IMR-90 (cell line): ENCODE measurements at regions not wholly inside any gene's neighbourhood (a gene's known extent, or its start where the extent isn't known, plus 50 kb on each side); places are given as distances from the start of the nearest gene placed in this dataset.
A peak's percentile ranks its signal among the peaks of the same experiment; 100 is the strongest.

Experiments used
- ATAC-seq: fragments of 200-7000 bp; cut with Tn5 transposase; 2 replicates; pipeline ENCODE4 v1.9.1; 2020; ENCODE audit warnings: low read depth, mild to moderate bottlenecking, moderate library complexity
- BruUV-seq: library from RNA; stranded (reverse); fragments of 400-500 nt; replicated peaks from 2 replicates; lab custom pipeline; 2021; lab: Mats Ljungman, UMichigan
- CTCF ChIA-PET: fragments of 300-600 bp; formaldehyde crosslinking; extraction: SDS; loops from one replicate; lab custom pipeline; 2021; ENCODE audit warnings: antibody characterized with exemption; lab: Yijun Ruan, JAX
- POLR2A ChIA-PET: fragments of 300-600 bp; sonication (Branson Sonifier 250); formaldehyde crosslinking; loops from one replicate; lab custom pipeline; 2022; ENCODE audit warnings: antibody characterized with exemption; ENCODE audit not compliant: unreplicated experiment; lab: Charles Lee
- DNase-seq: peaks from one replicate; pipeline ENCODE4 v3.0.0; 2013
- H2AFZ ChIP-seq: replicated peaks from 2 replicates; pipeline ENCODE3; 2013; ENCODE audit warnings: low read length, mild to moderate bottlenecking; ENCODE audit not compliant: poor library complexity
- H2AK5ac ChIP-seq: 2 replicates; pipeline ENCODE4 v1.6.1; 2013; ENCODE audit warnings: low read depth, low read length, inconsistent platforms
- H2AK9ac ChIP-seq: replicated peaks from 2 replicates; pipeline ENCODE3; 2013; ENCODE audit warnings: mild to moderate bottlenecking, low read depth, low read length, moderate library complexity; ENCODE audit not compliant: poor library complexity
- H2BK120ac ChIP-seq: 2 replicates; pipeline ENCODE4 v1.6.1; 2013; ENCODE audit warnings: low read depth, low read length, inconsistent platforms
- H2BK15ac ChIP-seq: 3 replicates; pipeline ENCODE4 v1.6.1; 2013; ENCODE audit warnings: low read depth, low read length, inconsistent platforms
- H2BK20ac ChIP-seq: 2 replicates; pipeline ENCODE4 v1.6.1; 2013; ENCODE audit warnings: low read depth, mild to moderate bottlenecking, inconsistent platforms, low read length, moderate library complexity
- H2BK5ac ChIP-seq: 2 replicates; pipeline ENCODE4 v1.6.1; 2013; ENCODE audit warnings: mild to moderate bottlenecking, low read depth, low read length, inconsistent platforms; ENCODE audit not compliant: poor library complexity, severe bottlenecking
- H3K14ac ChIP-seq: replicated peaks from 2 replicates; pipeline ENCODE4 v1.6.1; 2013; ENCODE audit warnings: low read depth, low read length, inconsistent platforms
- H3K18ac ChIP-seq: 2 replicates; pipeline ENCODE4 v1.6.1; 2013; ENCODE audit warnings: low read depth, low read length, control low read depth
- H3K23ac ChIP-seq: 2 replicates; pipeline ENCODE4 v1.6.1; 2013; ENCODE audit warnings: low read depth, low read length, inconsistent platforms
- H3K27ac ChIP-seq: 2 replicates; pipeline ENCODE4 v1.5.1; 2013; ENCODE audit warnings: mild to moderate bottlenecking, control low read depth, low read length; ENCODE audit not compliant: insufficient read depth
- H3K27me3 ChIP-seq: 2 replicates; pipeline ENCODE4 v1.6.1; 2013; ENCODE audit warnings: low read length; ENCODE audit not compliant: control insufficient read depth, insufficient read depth
- H3K36me3 ChIP-seq: 2 replicates; pipeline ENCODE4 v1.6.1; 2013; ENCODE audit warnings: low read length, mixed read lengths; ENCODE audit not compliant: control insufficient read depth, insufficient read depth
- H3K4ac ChIP-seq: 2 replicates; pipeline ENCODE4 v1.6.1; 2013; ENCODE audit warnings: low read depth, low read length, inconsistent platforms
- H3K4me1 ChIP-seq: 2 replicates; pipeline ENCODE4 v1.6.1; 2013; ENCODE audit warnings: low read length, mixed read lengths; ENCODE audit not compliant: control insufficient read depth, insufficient read depth
- H3K4me2 ChIP-seq: 2 replicates; pipeline ENCODE4 v1.6.1; 2013; ENCODE audit warnings: low read depth, mild to moderate bottlenecking, control low read depth, low read length, moderate library complexity
- H3K4me3 ChIP-seq: 2 replicates; pipeline ENCODE4 v1.5.1; 2013; ENCODE audit warnings: low read depth, mild to moderate bottlenecking, control low read depth, low read length, moderate library complexity; ENCODE audit not compliant: insufficient read depth
- H3K56ac ChIP-seq: 2 replicates; pipeline ENCODE4 v1.6.1; 2013; ENCODE audit warnings: low read length, inconsistent platforms; ENCODE audit not compliant: insufficient read depth; ENCODE audit errors: extremely low read depth
- H3K79me1 ChIP-seq, 2 experiments: 2 replicates each; pipeline ENCODE4 v1.6.1; 2013; ENCODE audit warnings: low read length in 2 of 2, inconsistent platforms in 1 of 2, low read depth in 1 of 2
- H3K9ac ChIP-seq: 2 replicates; pipeline ENCODE4 v1.6.1; 2013; ENCODE audit warnings: low read depth, low read length, control low read depth
- H3K9me1 ChIP-seq: 2 replicates; pipeline ENCODE4 v1.6.1; 2013; ENCODE audit warnings: low read length, inconsistent platforms; ENCODE audit not compliant: insufficient read depth
- H3K9me3 ChIP-seq: 2 replicates; pipeline ENCODE4 v1.6.1; 2013; ENCODE audit warnings: low read length; ENCODE audit not compliant: control insufficient read depth, insufficient read depth
- H4K20me1 ChIP-seq: 2 replicates; pipeline ENCODE4 v1.6.1; 2013; ENCODE audit warnings: low read length, inconsistent platforms; ENCODE audit not compliant: insufficient read depth
- H4K5ac ChIP-seq: 2 replicates; pipeline ENCODE4 v1.6.1; 2013; ENCODE audit warnings: mild to moderate bottlenecking, low read depth, low read length, control low read depth
- H4K8ac ChIP-seq, 2 experiments: 2 replicates each; pipeline ENCODE4 v1.6.1; 2013; ENCODE audit warnings: low read depth in 2 of 2, low read length in 2 of 2, control low read depth in 1 of 2, inconsistent platforms in 1 of 2
- H4K91ac ChIP-seq: 2 replicates; pipeline ENCODE4 v1.6.1; 2013; ENCODE audit warnings: low read depth, low read length, inconsistent platforms; ENCODE audit not compliant: insufficient read depth
- CEBPB ChIP-seq: IDR thresholded peaks from 2 replicates; pipeline ENCODE4 v1.6.1; 2012; ENCODE audit warnings: low read depth, low read length, improper control_type of control experiment
- MAFK ChIP-seq: IDR thresholded peaks from 2 replicates; pipeline ENCODE4 v1.6.1; 2012; ENCODE audit warnings: low read depth, low read length, improper control_type of control experiment
- WGBS, 2 experiments: methylation state at CpG; one replicate each; pipeline versions ENCODE4 v1.1.5 to v1.1.7; 2013; ENCODE audit warnings: missing lambda C conversion rate in 2 of 2; ENCODE audit not compliant: insufficient read length in 1 of 2; ENCODE audit errors: extremely low coverage in 2 of 2; 5-methylcytosine and 5-hydroxymethylcytosine counted together
- dilution Hi-C: fragments of 300-500 bp; cut with HindIII; formaldehyde crosslinking; loops from one replicate; pipeline ENCODE4 v1.14.3; 2018; ENCODE audit warnings: low sequenced_read_pairs; ENCODE audit not compliant: unreplicated experiment
- in situ Hi-C: fragments of 300-500 bp; cut with MboI; formaldehyde crosslinking; loops from 3 replicates; pipeline ENCODE4 v1.14.3; 2019; ENCODE audit warnings: low sequenced_read_pairs, inconsistent platforms, mixed read lengths
- intact Hi-C: fragments of 100-400 bp; cut with micrococcal nuclease; formaldehyde crosslinking; loops from 2 replicates; pipeline ENCODE4 v1.10.0; 2022

GRCh38 chr15:50824514-50824913 is 59.0 kb upstream of the SPPL2A start:
- CTCF ChIA-PET = no interaction called here
- no peak for DNase-seq
- no peak overlapping the region for H2AK5ac ChIP-seq
- no CpG with 5 or more reads among the region's 2 CpGs for WGBS, 2 experiments
- no peak overlapping the region for H4K8ac ChIP-seq
- no peak overlapping the region for H4K5ac ChIP-seq
- no peak overlapping the region for H2BK5ac ChIP-seq
- no peak overlapping the region for H2AFZ ChIP-seq
- no peaks in the 10 kb centered on the region for H3K79me1 ChIP-seq
- no peak overlapping the region for H3K18ac ChIP-seq
- H2BK15ac ChIP-seq = no peak overlapping the region
- no peak for ATAC-seq
- intact Hi-C loops = no loop called here
- H3K4me2 ChIP-seq = no peak overlapping the region
- BruUV-seq = no TSS peak
- H3K14ac ChIP-seq = no peak overlapping the region
- H3K27ac ChIP-seq = no peak overlapping the region
- H4K20me1 ChIP-seq = no peaks in the 10 kb centered on the region
- no peak overlapping the region for H2BK20ac ChIP-seq
- no peak overlapping the region for H3K4ac ChIP-seq
- dilution Hi-C loops = no loop called here
- no peak overlapping the region for H2AK9ac ChIP-seq
- no peaks in the 10 kb centered on the region for H3K4me1 ChIP-seq
- POLR2A ChIA-PET = no interaction called here
- in situ Hi-C loops = no loop called here
- no peak overlapping the region for H2BK120ac ChIP-seq
- H3K9me1 ChIP-seq = no peaks in the 10 kb centered on the region
- no peak overlapping the region for H3K9ac ChIP-seq
- TF ChIP-seq CEBPB = peak; percentile 62
- TF ChIP-seq MAFK = no peak
- no peak overlapping the region for H3K4me3 ChIP-seq
- H3K27me3 ChIP-seq = peaks cover 5% of the 10 kb centered on the region
- no peak overlapping the region for H3K23ac ChIP-seq
- H3K56ac ChIP-seq = no peak overlapping the region
- H4K91ac ChIP-seq = no peak overlapping the region
- H3K36me3 ChIP-seq = no peaks in the 10 kb centered on the region
- H3K9me3 ChIP-seq = no peaks in the 10 kb centered on the region
